Esophagus mucosa (tissue), 1 donor: ENCODE measurements at regions not wholly inside any gene's neighbourhood (a gene's known extent, or its start where the extent isn't known, plus 50 kb on each side); places are given as distances from the start of the nearest gene placed in this dataset.
"Not testable (repeated sequence)": the region's sequence is repeated elsewhere in the genome, so short reads cannot be mapped to it uniquely, and the experiment has no call there.

Experiments
- ATAC-seq: fragments of 200-7000 bp; cut with Tn5 transposase; one replicate; pipeline ENCODE4 v1.9.1; 2020
- donor health status: DM: yes; HTN: yes; CAD: no.

- ATAC-seq, result no peak
Observed at GRCh38 chr1:55808263-55808662, 593.1 kb upstream of the USP24 start.

- ATAC-seq, result no peak
Observed at GRCh38 chr1:55803429-55803828, 588.3 kb upstream of the USP24 start.

- ATAC-seq, result no peak
Observed at GRCh38 chr1:55801481-55801880, 586.3 kb upstream of the USP24 start.

- no peak for ATAC-seq
Observed at GRCh38 chr1:55800503-55800902, 585.3 kb upstream of the USP24 start.

- ATAC-seq, result no peak
Observed at GRCh38 chr1:55793856-55794255, 578.7 kb upstream of the USP24 start.

- no peak for ATAC-seq
Observed at GRCh38 chr1:55792870-55793269, 577.7 kb upstream of the USP24 start.

GRCh38 chr1:55789466-55789865 is 574.3 kb upstream of the USP24 start:
- no peak for ATAC-seq

GRCh38 chr1:55786396-55786795 is 571.2 kb upstream of the USP24 start:
- no peak for ATAC-seq

- not testable (repeated sequence) for ATAC-seq
Observed at GRCh38 chr1:55784941-55785450, 569.8 kb upstream of the USP24 start.

- ATAC-seq, result peak; percentile 97
Observed at GRCh38 chr1:55781944-55782482, 566.8 kb upstream of the USP24 start.

- ATAC-seq, result no peak
Observed at GRCh38 chr1:55781003-55781402, 565.8 kb upstream of the USP24 start.

GRCh38 chr1:55777545-55777944 is 562.4 kb upstream of the USP24 start:
- no peak for ATAC-seq

- ATAC-seq, result no peak
Observed at GRCh38 chr1:55775007-55775406, 559.8 kb upstream of the USP24 start.

- ATAC-seq, result no peak
Observed at GRCh38 chr1:55774446-55774845, 559.3 kb upstream of the USP24 start.

- ATAC-seq, result no peak
Observed at GRCh38 chr1:55773211-55773940, 558.2 kb upstream of the USP24 start.

GRCh38 chr1:55768327-55768952 is 553.3 kb upstream of the USP24 start:
- ATAC-seq, result no peak

- ATAC-seq, result no peak
Observed at GRCh38 chr1:55767171-55767570, 552.0 kb upstream of the USP24 start.

GRCh38 chr1:55765505-55765904 is 550.3 kb upstream of the USP24 start:
- not testable (repeated sequence) for ATAC-seq

GRCh38 chr1:55751776-55752175 is 536.6 kb upstream of the USP24 start:
- ATAC-seq, result no peak

GRCh38 chr1:55750628-55750995 is 535.4 kb upstream of the USP24 start:
- ATAC-seq, result no peak

- no peak for ATAC-seq
Observed at GRCh38 chr1:55749975-55750627, 534.9 kb upstream of the USP24 start.

GRCh38 chr1:55747408-55747841 is 532.3 kb upstream of the USP24 start:
- ATAC-seq, result no peak

- no peak for ATAC-seq
Observed at GRCh38 chr1:55746710-55747109, 531.5 kb upstream of the USP24 start.
